H1 (cell line): ENCODE measurements at regions not wholly inside any gene's neighbourhood (a gene's known extent, or its start where the extent isn't known, plus 50 kb on each side); places are given as distances from the start of the nearest gene placed in this dataset.

ENCODE experiments used
- EZH2 ChIP-seq: fragments of 200-600 bp; sonication (generic); IDR thresholded peaks from 2 replicates; pipeline ENCODE4 v1.7.1; 2012; ENCODE audit warnings: low read depth, mild to moderate bottlenecking, moderate library complexity, low read length, inconsistent platforms; ENCODE audit not compliant: severe bottlenecking
- GABPA ChIP-seq: IDR thresholded peaks from 2 replicates; pipeline ENCODE4 v1.6.1; 2011; ENCODE audit warnings: mild to moderate bottlenecking, low read length, moderate library complexity, borderline replicate concordance; ENCODE audit not compliant: insufficient read depth
- HDAC6 ChIP-seq: IDR thresholded peaks from one replicate; pipeline ENCODE4 v1.7.1; 2012; ENCODE audit warnings: low read depth, mild to moderate bottlenecking, inconsistent platforms, low read length, moderate library complexity
- JUND ChIP-seq: IDR thresholded peaks from 2 replicates; pipeline ENCODE4 v1.6.1; 2011; ENCODE audit warnings: mild to moderate bottlenecking, improper control_type of control experiment, low read length
- POU5F1 ChIP-seq: IDR thresholded peaks from 2 replicates; pipeline ENCODE4 v1.6.1; 2011; ENCODE audit warnings: low read depth, mild to moderate bottlenecking, low read length, moderate library complexity
- SIN3A ChIP-seq, 2 experiments: IDR thresholded peaks in 1 of 2; conservative IDR thresholded peaks in 1 of 2; 2 replicates each; pipeline ENCODE4 v1.6.1; 2011 to 2012; ENCODE audit warnings: low read length in 2 of 2, improper control_type of control experiment in 1 of 2, low read depth in 1 of 2, mild to moderate bottlenecking in 1 of 2
- TAF1 ChIP-seq: IDR thresholded peaks from 2 replicates; pipeline ENCODE4 v1.6.1; 2011; ENCODE audit warnings: mild to moderate bottlenecking, low read depth, low read length
- TCF12 ChIP-seq: IDR thresholded peaks from 2 replicates; pipeline ENCODE4 v1.6.1; 2011; ENCODE audit warnings: low read depth, mild to moderate bottlenecking, low read length
- YY1 ChIP-seq: IDR thresholded peaks from 2 replicates; pipeline ENCODE4 v1.6.1; 2011; ENCODE audit warnings: low read depth, mild to moderate bottlenecking, low read length
- TF ChIP-seq, protein P1 (sequence below), 3 experiments: IDR thresholded peaks; 1 replicate in 2 of 3; 2 replicates in 1 of 3; pipeline versions ENCODE4 v1.5.1 to v1.6.1; 2011; ENCODE audit warnings: low read length in 3 of 3, mild to moderate bottlenecking in 3 of 3, inconsistent platforms in 2 of 3, low read depth in 1 of 3, moderate library complexity in 1 of 3; ENCODE audit not compliant: insufficient read depth in 1 of 3; ENCODE audit errors: control extremely low read depth in 1 of 3
- TF ChIP-seq, protein P2 (sequence below): IDR thresholded peaks from 2 replicates; pipeline ENCODE4 v1.6.1; 2012; ENCODE audit warnings: inconsistent platforms
- TF ChIP-seq, protein P3 (sequence below): IDR thresholded peaks from 2 replicates; pipeline ENCODE4 v1.6.1; 2012; ENCODE audit warnings: low read length, inconsistent platforms

DNA sequence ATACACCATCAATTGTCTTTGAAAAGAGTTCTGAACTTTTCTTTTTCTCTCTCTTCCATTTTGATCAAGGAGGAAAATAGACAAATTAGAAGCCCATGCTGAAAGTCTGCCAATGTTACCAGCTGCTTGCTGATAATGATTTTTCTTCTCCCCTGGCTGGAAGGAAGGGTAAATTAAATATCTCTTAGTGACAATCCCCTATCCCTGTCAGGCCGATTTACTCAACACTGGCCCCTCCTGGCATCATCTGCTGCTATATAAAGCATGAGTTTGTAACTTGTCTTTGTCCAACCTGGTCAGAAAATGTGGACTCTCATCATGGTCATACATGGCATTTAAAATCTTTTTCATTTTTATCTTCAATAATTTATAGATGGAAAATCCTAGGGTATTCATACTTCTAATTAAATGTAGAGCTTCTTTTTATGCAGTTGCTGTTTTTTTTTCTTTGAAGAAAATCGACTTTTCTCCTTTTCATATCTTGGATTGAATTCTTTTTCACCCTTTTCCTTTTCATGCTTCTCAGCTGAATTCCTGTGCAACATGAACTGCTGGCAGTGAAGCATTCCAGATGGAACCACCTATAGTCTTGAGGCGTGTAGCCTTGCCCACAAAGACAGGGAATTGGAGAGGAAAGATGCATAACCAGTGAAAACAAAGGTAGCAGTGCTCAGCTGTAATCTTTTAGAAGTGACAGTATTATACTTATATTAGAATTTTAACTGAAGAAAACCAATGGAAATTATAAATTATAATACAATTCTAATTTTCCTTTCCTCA, 214.7 kb upstream of the PTGFR start:
- TF ChIP-seq, protein P1, sequence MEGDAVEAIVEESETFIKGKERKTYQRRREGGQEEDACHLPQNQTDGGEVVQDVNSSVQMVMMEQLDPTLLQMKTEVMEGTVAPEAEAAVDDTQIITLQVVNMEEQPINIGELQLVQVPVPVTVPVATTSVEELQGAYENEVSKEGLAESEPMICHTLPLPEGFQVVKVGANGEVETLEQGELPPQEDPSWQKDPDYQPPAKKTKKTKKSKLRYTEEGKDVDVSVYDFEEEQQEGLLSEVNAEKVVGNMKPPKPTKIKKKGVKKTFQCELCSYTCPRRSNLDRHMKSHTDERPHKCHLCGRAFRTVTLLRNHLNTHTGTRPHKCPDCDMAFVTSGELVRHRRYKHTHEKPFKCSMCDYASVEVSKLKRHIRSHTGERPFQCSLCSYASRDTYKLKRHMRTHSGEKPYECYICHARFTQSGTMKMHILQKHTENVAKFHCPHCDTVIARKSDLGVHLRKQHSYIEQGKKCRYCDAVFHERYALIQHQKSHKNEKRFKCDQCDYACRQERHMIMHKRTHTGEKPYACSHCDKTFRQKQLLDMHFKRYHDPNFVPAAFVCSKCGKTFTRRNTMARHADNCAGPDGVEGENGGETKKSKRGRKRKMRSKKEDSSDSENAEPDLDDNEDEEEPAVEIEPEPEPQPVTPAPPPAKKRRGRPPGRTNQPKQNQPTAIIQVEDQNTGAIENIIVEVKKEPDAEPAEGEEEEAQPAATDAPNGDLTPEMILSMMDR (IDR thresholded peaks at IDR 0.05; ENCODE audit: control extremely low read depth in 1 of 3, insufficient read depth in 1 of 3, low read depth in 1 of 3, low read length in 3 of 3) = no peak
- TF ChIP-seq GABPA (no peak), YY1 (no peak), TCF12 (no peak), EZH2 (no peak), POU5F1 (no peak), JUND (no peak), HDAC6 (no peak), TAF1 (no peak), SIN3A (conservative IDR thresholded peaks at IDR 0.05 in 1 of 2, IDR thresholded peaks at IDR 0.05 in 1 of 2; ENCODE audit: low read depth in 1 of 2, low read length in 2 of 2) (no peak)
- TF ChIP-seq, protein P2, sequence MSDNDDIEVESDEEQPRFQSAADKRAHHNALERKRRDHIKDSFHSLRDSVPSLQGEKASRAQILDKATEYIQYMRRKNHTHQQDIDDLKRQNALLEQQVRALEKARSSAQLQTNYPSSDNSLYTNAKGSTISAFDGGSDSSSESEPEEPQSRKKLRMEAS = no peak
- TF ChIP-seq, protein P3, sequence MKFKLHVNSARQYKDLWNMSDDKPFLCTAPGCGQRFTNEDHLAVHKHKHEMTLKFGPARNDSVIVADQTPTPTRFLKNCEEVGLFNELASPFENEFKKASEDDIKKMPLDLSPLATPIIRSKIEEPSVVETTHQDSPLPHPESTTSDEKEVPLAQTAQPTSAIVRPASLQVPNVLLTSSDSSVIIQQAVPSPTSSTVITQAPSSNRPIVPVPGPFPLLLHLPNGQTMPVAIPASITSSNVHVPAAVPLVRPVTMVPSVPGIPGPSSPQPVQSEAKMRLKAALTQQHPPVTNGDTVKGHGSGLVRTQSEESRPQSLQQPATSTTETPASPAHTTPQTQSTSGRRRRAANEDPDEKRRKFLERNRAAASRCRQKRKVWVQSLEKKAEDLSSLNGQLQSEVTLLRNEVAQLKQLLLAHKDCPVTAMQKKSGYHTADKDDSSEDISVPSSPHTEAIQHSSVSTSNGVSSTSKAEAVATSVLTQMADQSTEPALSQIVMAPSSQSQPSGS = no peak
